K562 (cell line): ENCODE measurements at regions not wholly inside any gene's neighbourhood (a gene's known extent, or its start where the extent isn't known, plus 50 kb on each side); places are given as distances from the start of the nearest gene placed in this dataset.

Experiments used
- DPF2 ChIP-seq: fragments of 450-650 bp; IDR thresholded peaks from 2 replicates; pipeline ENCODE4 v1.6.1; 2016
- ETV5 ChIP-seq: sonication (generic); formaldehyde crosslinking; IDR thresholded peaks from 2 replicates; pipeline ENCODE4 v1.4.0; 2020; ENCODE audit warnings: low read depth, mild to moderate bottlenecking, missing genetic modification reagents
- HNRNPH1 ChIP-seq: fragments of 200-400 bp; formaldehyde crosslinking; optimal IDR thresholded peaks from 2 replicates; pipeline ENCODE3; 2017; ENCODE audit warnings: low read depth, mild to moderate bottlenecking, low read length, moderate library complexity
- KAT7 ChIP-seq: sonication (generic); formaldehyde crosslinking; IDR thresholded peaks from 2 replicates; pipeline ENCODE4 v1.8.0; 2022; ENCODE audit warnings: missing genetic modification reagents, mild to moderate bottlenecking, borderline replicate concordance
- LEF1 ChIP-seq: fragments of 450-650 bp; IDR thresholded peaks from 2 replicates; pipeline ENCODE4 v1.6.1; 2016; ENCODE audit warnings: mild to moderate bottlenecking
- MBD2 ChIP-seq: sonication (generic); IDR thresholded peaks from 2 replicates; pipeline ENCODE4 v1.6.1; 2016; ENCODE audit warnings: low read depth, borderline replicate concordance
- NR2F6 ChIP-seq: fragments of 450-650 bp; formaldehyde crosslinking; IDR thresholded peaks from 2 replicates; pipeline ENCODE4 v1.4.0; 2020; ENCODE audit warnings: mild to moderate bottlenecking
- SNRNP70 ChIP-seq: fragments of 200-400 bp; formaldehyde crosslinking; optimal IDR thresholded peaks from 2 replicates; pipeline ENCODE3; 2017; ENCODE audit warnings: low read depth, low read length
- TRIM24 ChIP-seq, 2 experiments: fragments of 450-650 bp; IDR thresholded peaks; 2 replicates each; pipeline ENCODE4 v1.6.1; 2016
- TF ChIP-seq, protein P1 (sequence below), 2 experiments: fragments of 450-650 bp; formaldehyde crosslinking in 1 of 2; IDR thresholded peaks; 2 replicates each; pipeline versions ENCODE4 v1.4.0 to v1.6.1; 2014 to 2020; ENCODE audit warnings: mild to moderate bottlenecking in 2 of 2, borderline replicate concordance in 1 of 2, low read depth in 1 of 2
- TF ChIP-seq, protein P2 (sequence below): fragments of 450-650 bp; formaldehyde crosslinking; conservative IDR thresholded peaks from 2 replicates; pipeline ENCODE4 v1.4.0; 2022; ENCODE audit warnings: mild to moderate bottlenecking, missing genetic modification characterization
- TF ChIP-seq, protein P3 (sequence below): IDR thresholded peaks from 2 replicates; pipeline ENCODE4 v1.6.1; 2016; ENCODE audit warnings: missing genetic modification characterization, missing compliant biosample characterization
- TF ChIP-seq, protein P4 (sequence below): fragments of 450-650 bp; IDR thresholded peaks from 2 replicates; pipeline ENCODE4 v1.6.1; 2014; ENCODE audit warnings: low read depth, mild to moderate bottlenecking, moderate library complexity, borderline replicate concordance

DNA sequence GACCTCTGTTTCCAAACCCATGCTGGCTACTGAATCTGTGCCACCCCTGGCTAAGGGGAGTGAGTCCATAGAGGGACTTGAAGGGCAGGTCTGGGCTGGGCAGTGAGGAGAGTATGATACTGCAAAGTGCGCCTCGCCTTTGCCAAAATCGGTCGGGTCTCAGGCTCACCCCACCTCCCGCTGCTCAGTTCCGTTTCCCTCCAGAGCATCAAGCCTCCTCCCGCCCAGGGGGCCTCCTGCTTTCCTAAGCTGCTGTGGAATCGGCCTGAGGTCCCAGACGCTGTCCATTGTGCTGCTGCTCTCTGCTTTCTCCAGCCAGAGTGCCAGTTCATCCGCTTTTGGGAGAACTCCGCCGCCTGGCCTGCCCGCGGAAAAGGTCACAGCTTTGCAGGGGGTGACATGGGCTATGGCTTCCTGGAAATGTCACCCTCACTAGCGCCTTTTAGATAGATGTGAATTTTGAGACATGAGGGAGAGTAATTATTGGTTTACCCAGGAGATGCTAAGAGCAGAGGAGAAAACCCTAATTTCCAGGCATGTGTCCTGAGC, 1418.4 kb downstream of the UQCRFS1 start (continued):
- TF ChIP-seq, protein P1, sequence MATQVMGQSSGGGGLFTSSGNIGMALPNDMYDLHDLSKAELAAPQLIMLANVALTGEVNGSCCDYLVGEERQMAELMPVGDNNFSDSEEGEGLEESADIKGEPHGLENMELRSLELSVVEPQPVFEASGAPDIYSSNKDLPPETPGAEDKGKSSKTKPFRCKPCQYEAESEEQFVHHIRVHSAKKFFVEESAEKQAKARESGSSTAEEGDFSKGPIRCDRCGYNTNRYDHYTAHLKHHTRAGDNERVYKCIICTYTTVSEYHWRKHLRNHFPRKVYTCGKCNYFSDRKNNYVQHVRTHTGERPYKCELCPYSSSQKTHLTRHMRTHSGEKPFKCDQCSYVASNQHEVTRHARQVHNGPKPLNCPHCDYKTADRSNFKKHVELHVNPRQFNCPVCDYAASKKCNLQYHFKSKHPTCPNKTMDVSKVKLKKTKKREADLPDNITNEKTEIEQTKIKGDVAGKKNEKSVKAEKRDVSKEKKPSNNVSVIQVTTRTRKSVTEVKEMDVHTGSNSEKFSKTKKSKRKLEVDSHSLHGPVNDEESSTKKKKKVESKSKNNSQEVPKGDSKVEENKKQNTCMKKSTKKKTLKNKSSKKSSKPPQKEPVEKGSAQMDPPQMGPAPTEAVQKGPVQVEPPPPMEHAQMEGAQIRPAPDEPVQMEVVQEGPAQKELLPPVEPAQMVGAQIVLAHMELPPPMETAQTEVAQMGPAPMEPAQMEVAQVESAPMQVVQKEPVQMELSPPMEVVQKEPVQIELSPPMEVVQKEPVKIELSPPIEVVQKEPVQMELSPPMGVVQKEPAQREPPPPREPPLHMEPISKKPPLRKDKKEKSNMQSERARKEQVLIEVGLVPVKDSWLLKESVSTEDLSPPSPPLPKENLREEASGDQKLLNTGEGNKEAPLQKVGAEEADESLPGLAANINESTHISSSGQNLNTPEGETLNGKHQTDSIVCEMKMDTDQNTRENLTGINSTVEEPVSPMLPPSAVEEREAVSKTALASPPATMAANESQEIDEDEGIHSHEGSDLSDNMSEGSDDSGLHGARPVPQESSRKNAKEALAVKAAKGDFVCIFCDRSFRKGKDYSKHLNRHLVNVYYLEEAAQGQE (IDR thresholded peaks at IDR 0.05; ENCODE audit: borderline replicate concordance): peak; percentile 88
- TF ChIP-seq, protein P1 (CRISPR knock-in tag; IDR thresholded peaks at IDR 0.05; ENCODE audit: low read depth): no peak
- no peak for TF ChIP-seq TRIM24 (IDR thresholded peaks at IDR 0.05)
- no peak for TF ChIP-seq LEF1
- TF ChIP-seq, protein P2, sequence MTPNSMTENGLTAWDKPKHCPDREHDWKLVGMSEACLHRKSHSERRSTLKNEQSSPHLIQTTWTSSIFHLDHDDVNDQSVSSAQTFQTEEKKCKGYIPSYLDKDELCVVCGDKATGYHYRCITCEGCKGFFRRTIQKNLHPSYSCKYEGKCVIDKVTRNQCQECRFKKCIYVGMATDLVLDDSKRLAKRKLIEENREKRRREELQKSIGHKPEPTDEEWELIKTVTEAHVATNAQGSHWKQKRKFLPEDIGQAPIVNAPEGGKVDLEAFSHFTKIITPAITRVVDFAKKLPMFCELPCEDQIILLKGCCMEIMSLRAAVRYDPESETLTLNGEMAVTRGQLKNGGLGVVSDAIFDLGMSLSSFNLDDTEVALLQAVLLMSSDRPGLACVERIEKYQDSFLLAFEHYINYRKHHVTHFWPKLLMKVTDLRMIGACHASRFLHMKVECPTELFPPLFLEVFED: no peak
- TF ChIP-seq, protein P3, sequence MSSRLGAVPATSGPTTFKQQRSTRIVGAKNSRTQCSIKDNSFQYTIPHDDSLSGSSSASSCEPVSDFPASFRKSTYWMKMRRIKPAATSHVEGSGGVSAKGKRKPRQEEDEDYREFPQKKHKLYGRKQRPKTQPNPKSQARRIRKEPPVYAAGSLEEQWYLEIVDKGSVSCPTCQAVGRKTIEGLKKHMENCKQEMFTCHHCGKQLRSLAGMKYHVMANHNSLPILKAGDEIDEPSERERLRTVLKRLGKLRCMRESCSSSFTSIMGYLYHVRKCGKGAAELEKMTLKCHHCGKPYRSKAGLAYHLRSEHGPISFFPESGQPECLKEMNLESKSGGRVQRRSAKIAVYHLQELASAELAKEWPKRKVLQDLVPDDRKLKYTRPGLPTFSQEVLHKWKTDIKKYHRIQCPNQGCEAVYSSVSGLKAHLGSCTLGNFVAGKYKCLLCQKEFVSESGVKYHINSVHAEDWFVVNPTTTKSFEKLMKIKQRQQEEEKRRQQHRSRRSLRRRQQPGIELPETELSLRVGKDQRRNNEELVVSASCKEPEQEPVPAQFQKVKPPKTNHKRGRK: no peak
- TF ChIP-seq NR2F6: no peak
- TF ChIP-seq DPF2: no peak
- TF ChIP-seq SNRNP70: no peak
- TF ChIP-seq, protein P4, sequence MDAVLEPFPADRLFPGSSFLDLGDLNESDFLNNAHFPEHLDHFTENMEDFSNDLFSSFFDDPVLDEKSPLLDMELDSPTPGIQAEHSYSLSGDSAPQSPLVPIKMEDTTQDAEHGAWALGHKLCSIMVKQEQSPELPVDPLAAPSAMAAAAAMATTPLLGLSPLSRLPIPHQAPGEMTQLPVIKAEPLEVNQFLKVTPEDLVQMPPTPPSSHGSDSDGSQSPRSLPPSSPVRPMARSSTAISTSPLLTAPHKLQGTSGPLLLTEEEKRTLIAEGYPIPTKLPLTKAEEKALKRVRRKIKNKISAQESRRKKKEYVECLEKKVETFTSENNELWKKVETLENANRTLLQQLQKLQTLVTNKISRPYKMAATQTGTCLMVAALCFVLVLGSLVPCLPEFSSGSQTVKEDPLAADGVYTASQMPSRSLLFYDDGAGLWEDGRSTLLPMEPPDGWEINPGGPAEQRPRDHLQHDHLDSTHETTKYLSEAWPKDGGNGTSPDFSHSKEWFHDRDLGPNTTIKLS: no peak
- no peak for TF ChIP-seq ETV5
- no peak for TF ChIP-seq HNRNPH1
- no peak for TF ChIP-seq MBD2
- no peak for TF ChIP-seq KAT7 (CRISPR knock-in tag)
